Karpas-422 (cell line): ENCODE measurements at regions not wholly inside any gene's neighbourhood (a gene's known extent, or its start where the extent isn't known, plus 50 kb on each side); places are given as distances from the start of the nearest gene placed in this dataset.

Experiments
- DNase-seq: peaks from one replicate; pipeline ENCODE4 v3.0.0-alpha.2; 2015
- H2AFZ ChIP-seq: fragments of 200-600 bp; sonication (generic); 2 replicates; pipeline ENCODE4 v1.6.1; 2014; ENCODE audit warnings: antibody characterized with exemption, low read length, mixed read lengths
- H3K27ac ChIP-seq: fragments of 200-600 bp; sonication (generic); 2 replicates; pipeline ENCODE4 v1.5.1; 2014; ENCODE audit warnings: mild to moderate bottlenecking, low read length, moderate library complexity
- H3K27me3 ChIP-seq: fragments of 200-600 bp; sonication (generic); 2 replicates; pipeline ENCODE4 v1.6.1; 2014; ENCODE audit warnings: low read length, mixed read lengths
- H3K36me3 ChIP-seq: fragments of 200-600 bp; sonication (generic); 2 replicates; pipeline ENCODE4 v1.6.1; 2014; ENCODE audit warnings: low read length, mixed read lengths; ENCODE audit not compliant: insufficient read depth
- H3K4me1 ChIP-seq: fragments of 200-600 bp; sonication (generic); 2 replicates; pipeline ENCODE4 v1.6.1; 2014; ENCODE audit warnings: mild to moderate bottlenecking, low read length, mixed read lengths
- H3K4me2 ChIP-seq: fragments of 200-600 bp; sonication (generic); 2 replicates; pipeline ENCODE4 v1.6.1; 2014; ENCODE audit warnings: low read length, low read depth, mild to moderate bottlenecking; ENCODE audit not compliant: poor library complexity, severe bottlenecking
- H3K4me3 ChIP-seq: fragments of 200-600 bp; sonication (generic); 2 replicates; pipeline ENCODE4 v1.5.1; 2014; ENCODE audit warnings: mild to moderate bottlenecking, antibody characterized with exemption, low read length, mixed read lengths
- H3K79me2 ChIP-seq: fragments of 200-600 bp; sonication (generic); 2 replicates; pipeline ENCODE4 v1.6.1; 2014; ENCODE audit warnings: mild to moderate bottlenecking, low read length, mixed read lengths
- H3K9ac ChIP-seq: fragments of 200-600 bp; sonication (generic); 2 replicates; pipeline ENCODE4 v1.6.0; 2014; ENCODE audit warnings: low read length
- H3K9me2 ChIP-seq: fragments of 200-600 bp; sonication (generic), shearing (Covaris generic); replicated peaks from 2 replicates; pipeline ENCODE4 v1.6.0; 2014; ENCODE audit warnings: mild to moderate bottlenecking, low read length, moderate library complexity; ENCODE audit not compliant: insufficient read depth
- H3K9me3 ChIP-seq: fragments of 300-700, 200-600 bp; sonication (generic); 2 replicates; pipeline ENCODE4 v1.6.1; 2014; ENCODE audit warnings: low read length, mixed read lengths
- H4K20me1 ChIP-seq: fragments of 200-600 bp; sonication (generic); 2 replicates; pipeline ENCODE4 v1.6.1; 2014; ENCODE audit warnings: mild to moderate bottlenecking, antibody characterized with exemption, low read length, low read depth; ENCODE audit not compliant: insufficient read depth

DNA sequence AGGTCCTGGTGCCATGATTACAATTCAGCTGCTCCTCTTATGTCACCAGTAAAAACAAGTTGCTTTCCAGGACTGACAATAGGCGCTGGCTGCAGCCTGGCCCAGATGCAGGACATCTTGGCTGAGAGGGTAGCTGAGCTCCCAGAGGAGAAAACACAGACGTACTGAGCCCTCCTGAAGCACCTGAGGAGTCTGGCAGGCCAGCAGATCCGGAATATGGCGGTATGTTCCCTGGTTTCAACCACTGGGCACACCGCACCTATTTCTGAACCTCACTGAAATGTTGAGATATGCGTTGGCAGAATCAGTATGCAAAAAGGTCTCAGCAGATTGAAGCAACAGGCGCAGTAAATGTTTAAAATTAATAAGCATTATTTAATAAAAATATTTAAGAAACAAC, 73.1 kb upstream of the BZW1 start:
- H3K4me2 ChIP-seq: no peak overlapping the region
- DNase-seq: peak; percentile 31
- no peaks in the 10 kb centered on the region for H3K9me3 ChIP-seq
- no peaks in the 10 kb centered on the region for H3K27me3 ChIP-seq
- H4K20me1 ChIP-seq: no peaks in the 10 kb centered on the region
- no peaks in the 10 kb centered on the region for H3K36me3 ChIP-seq
- no peak overlapping the region for H3K27ac ChIP-seq
- H3K4me1 ChIP-seq: no peaks in the 10 kb centered on the region
- H2AFZ ChIP-seq: no peak overlapping the region
- H3K9ac ChIP-seq: no peak overlapping the region
- H3K4me3 ChIP-seq: no peak overlapping the region
- no peaks in the 10 kb centered on the region for H3K79me2 ChIP-seq
- H3K9me2 ChIP-seq: no peaks in the 10 kb centered on the region

DNA sequence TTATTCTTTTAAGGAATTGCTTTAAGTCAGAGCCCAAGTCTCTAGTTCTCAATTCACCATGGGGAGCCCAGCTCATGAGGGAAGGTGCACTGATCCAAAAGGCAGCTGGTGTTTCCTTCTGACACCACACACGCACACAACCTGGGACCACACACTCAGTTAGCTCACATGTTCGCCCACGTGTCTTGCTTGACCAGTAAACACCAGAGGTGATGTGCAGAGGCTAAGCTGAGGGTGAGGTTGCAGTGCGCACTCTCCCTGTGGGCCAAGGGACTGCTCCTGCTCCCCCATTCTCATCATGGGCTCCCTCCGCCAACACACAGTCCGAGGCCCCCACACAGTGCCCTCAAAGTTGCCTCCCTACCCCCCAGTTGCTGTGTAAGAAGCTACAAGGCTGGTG, 70.8 kb upstream of the BZW1 start:
- Histone ChIP-seq H3K4me1 (no peaks in the 10 kb centered on the region), H3K9me3 (no peaks in the 10 kb centered on the region), H4K20me1 (no peaks in the 10 kb centered on the region), H3K4me3 (no peak overlapping the region), H3K27me3 (no peaks in the 10 kb centered on the region), H3K36me3 (no peaks in the 10 kb centered on the region), H3K9ac (no peak overlapping the region), H3K9me2 (no peaks in the 10 kb centered on the region), H2AFZ (no peak overlapping the region), H3K79me2 (no peaks in the 10 kb centered on the region), H3K27ac (no peak overlapping the region), H3K4me2 (no peak overlapping the region)
- peak; percentile 21 for DNase-seq

DNA sequence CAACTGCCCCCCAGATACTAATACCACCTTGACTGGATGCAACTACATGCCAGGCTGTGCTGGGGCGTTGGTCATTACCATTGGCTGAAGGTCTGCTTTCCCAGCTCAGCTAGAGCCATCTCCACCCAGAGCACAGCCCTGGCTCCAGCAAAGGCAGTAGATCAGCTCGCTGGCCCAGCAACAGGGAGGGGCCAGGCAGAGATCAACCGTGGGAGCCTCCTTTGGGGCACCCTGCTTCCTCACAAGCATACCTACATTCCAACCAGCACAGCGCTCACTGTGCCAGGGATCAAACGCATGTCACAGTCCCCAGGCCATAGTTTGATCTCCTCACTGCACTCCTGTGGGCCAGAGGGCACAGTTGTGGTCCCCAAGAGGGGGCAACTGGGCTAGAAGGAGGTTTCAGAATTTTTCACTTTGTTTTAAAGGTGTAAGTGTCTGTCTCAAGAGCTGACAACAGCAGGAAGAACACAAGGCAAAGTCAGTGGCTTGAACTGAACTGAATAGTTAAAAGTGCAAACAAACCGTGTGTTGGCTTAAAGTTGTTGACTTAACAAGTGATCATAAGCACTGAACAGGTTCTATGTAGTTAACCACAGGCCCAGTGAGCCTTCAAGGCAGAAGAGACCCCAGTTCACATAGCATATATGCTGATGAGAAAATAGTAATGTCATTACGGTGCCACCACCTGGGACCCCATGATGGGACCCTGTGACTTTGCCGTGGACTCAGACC, 70.1 kb upstream of the BZW1 start:
- Histone ChIP-seq H3K9ac (no peak overlapping the region), H3K4me1 (no peaks in the 10 kb centered on the region), H3K4me2 (no peak overlapping the region), H3K79me2 (no peaks in the 10 kb centered on the region), H4K20me1 (no peaks in the 10 kb centered on the region), H3K4me3 (no peak overlapping the region), H3K27me3 (no peaks in the 10 kb centered on the region), H3K9me2 (no peaks in the 10 kb centered on the region), H2AFZ (no peak overlapping the region), H3K27ac (no peak overlapping the region), H3K36me3 (no peaks in the 10 kb centered on the region), H3K9me3 (no peaks in the 10 kb centered on the region)
- peak; percentile 32 for DNase-seq

DNA sequence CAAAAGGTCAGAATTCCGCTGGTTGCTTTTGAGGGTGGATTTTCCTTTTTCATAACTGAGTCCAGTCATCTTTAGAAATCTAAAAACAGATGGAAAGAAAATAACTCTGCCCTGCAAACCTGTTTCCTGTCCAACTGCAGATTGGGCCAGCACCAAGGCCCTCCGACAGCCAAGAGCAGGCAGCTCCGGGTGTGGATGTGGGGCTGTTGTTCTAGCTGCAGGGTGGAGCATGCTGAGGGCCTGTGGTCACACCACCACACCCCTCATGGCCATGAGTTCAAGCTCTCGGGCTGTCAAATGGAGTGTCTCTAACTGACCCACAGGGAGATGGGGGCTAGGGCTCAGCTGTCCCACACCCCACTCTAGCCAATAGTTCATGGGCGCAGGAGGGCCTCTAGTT, 69.3 kb upstream of the BZW1 start:
- H3K9ac ChIP-seq: no peak overlapping the region
- peak; percentile 32 for DNase-seq
- H3K4me2 ChIP-seq: no peak overlapping the region

DNA sequence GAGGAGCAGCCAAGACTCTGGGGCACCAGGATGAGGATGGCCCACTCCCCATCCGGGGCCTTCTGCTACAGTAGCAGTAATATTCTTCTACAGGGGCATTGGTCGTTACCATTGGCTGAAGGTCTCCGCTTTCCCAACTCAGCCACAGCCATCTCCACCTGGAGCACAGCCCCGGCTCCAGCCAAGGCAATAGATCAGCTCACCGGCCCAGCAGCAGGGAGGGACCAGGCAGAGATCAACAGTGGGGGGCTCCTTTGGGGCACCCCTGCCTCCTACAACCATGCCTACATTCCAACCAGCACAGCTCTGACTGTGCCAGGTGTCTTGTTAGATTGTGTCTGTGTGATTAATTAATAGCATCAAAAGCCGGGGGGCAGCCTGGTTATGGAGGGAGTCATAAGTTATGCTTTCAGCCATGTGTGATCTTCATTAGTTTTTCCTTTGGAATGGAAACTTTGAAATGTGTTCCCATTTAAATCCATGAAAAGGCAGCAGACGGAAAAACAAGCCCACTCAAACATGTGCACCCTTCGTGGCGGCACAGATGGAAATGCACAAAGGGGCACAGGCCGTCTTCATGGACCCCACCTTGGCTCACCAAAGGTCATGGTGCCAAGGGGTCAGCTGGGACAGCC, 68.6 kb upstream of the BZW1 start:
- Histone ChIP-seq H3K9me3 (no peaks in the 10 kb centered on the region), H3K27me3 (no peaks in the 10 kb centered on the region), H3K9me2 (no peaks in the 10 kb centered on the region), H3K4me3 (no peak overlapping the region), H3K4me2 (no peak overlapping the region), H3K27ac (no peak overlapping the region), H3K79me2 (no peaks in the 10 kb centered on the region), H3K4me1 (no peaks in the 10 kb centered on the region), H4K20me1 (no peaks in the 10 kb centered on the region), H3K36me3 (no peaks in the 10 kb centered on the region), H3K9ac (no peak overlapping the region), H2AFZ (no peak overlapping the region)
- peak; percentile 21 for DNase-seq

More for the DNA sequence above, 69.3 kb upstream of the BZW1 start:
- no peak overlapping the region for H3K4me3 ChIP-seq
- no peaks in the 10 kb centered on the region for H3K27me3 ChIP-seq
- H3K36me3 ChIP-seq: no peaks in the 10 kb centered on the region
- H3K9me3 ChIP-seq: no peaks in the 10 kb centered on the region
- no peak overlapping the region for H3K27ac ChIP-seq
- no peak overlapping the region for H2AFZ ChIP-seq
- H3K79me2 ChIP-seq: no peaks in the 10 kb centered on the region
- no peaks in the 10 kb centered on the region for H3K4me1 ChIP-seq
- H3K9me2 ChIP-seq: no peaks in the 10 kb centered on the region
- no peaks in the 10 kb centered on the region for H4K20me1 ChIP-seq

DNA sequence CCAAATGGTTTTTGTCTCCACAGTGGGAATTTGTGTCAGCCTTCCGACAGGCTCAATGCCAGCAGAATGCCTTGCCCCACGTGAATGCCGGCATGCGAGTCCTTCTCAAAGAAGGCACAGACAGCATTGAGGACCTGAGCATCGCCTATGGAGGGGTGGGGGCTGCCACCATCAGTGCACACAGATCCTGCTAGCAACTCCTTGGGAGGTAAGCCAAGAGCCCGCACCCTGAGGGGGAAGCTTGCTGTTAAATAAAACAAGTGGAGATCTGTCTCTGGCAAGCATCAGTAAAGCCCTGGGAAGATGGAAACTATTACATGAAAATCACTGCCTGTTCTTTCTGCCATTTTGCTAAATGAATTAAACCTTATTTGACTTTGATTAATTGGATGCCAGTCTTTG, 67.5 kb upstream of the BZW1 start:
- Histone ChIP-seq H3K9ac (no peak overlapping the region), H3K4me1 (no peaks in the 10 kb centered on the region), H3K9me2 (no peaks in the 10 kb centered on the region), H4K20me1 (no peaks in the 10 kb centered on the region), H3K27me3 (no peaks in the 10 kb centered on the region), H3K4me2 (no peak overlapping the region), H3K79me2 (no peaks in the 10 kb centered on the region), H3K27ac (no peak overlapping the region), H3K9me3 (no peaks in the 10 kb centered on the region), H2AFZ (no peak overlapping the region), H3K4me3 (no peak overlapping the region), H3K36me3 (no peaks in the 10 kb centered on the region)
- no peak for DNase-seq

DNA sequence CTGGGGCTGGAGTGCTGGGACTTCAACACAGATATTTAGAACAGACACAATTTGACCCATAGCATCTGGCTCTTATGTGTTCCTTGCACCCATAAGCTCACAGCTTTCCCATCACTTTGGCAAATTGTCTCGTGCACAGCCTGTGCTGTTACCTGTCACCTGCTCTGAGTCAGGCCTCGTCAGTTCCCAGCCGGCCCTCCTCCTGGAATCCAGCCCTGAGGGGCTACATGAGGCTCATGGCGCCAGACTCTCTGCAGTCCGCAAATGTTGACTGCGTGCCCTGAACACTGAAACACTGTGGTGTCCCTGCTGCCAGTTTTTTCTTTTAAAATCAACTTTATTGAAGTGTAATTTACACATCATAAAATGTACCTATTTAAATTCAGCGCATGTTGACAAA, 65.4 kb upstream of the BZW1 start:
- Histone ChIP-seq H3K9me2 (no peaks in the 10 kb centered on the region), H3K27ac (no peak overlapping the region), H3K36me3 (no peaks in the 10 kb centered on the region), H3K4me2 (no peak overlapping the region), H3K79me2 (no peaks in the 10 kb centered on the region), H3K9me3 (no peaks in the 10 kb centered on the region), H3K4me3 (no peak overlapping the region), H3K27me3 (no peaks in the 10 kb centered on the region), H3K9ac (no peak overlapping the region), H4K20me1 (no peaks in the 10 kb centered on the region), H2AFZ (no peak overlapping the region), H3K4me1 (no peaks in the 10 kb centered on the region)
- DNase-seq: peak; percentile 20

DNA sequence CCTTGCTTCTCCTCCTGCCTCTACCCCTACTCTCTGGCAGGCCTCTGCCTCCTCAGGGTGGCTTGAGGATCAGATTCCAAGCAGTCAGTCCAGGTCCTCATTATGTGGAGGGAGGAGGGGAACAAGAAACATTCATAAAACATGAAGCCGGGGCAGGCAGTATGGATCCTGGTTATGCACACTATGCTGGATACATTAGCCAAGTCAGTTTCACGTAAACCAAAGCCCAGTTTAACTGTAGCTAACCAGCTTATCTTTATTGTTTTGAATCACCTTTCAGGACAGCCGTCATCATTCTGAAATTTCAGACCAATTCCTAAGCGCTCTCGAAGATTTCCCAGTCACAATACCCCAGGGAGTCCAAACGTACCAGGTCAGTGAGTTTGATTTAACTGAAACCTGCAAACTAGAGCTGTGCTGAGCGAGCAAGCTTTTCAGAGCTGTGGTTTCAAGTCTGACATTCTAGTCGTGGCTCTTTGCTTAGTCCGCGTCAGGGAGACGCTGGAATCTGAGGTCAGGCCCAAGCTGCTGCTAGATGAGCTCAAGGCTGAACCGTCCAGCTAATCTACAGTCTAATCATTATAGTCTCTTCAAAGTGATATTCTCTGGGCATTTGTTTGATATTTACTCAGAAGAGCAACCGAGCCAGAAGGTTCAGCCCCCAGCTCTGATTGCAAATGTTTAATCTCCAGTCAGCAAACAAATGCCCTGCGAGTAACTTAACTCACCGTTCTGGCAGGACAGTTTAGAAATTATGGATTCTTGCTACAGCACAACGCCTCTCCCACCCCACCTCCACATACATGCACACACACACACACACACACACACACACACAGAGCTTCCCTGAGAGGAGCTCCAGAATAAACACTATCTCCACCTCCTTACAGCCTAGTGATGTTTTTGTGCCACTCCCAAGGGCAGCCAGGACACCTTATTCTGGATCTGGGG, 63.8 kb upstream of the BZW1 start:
- DNase-seq: no peak
- no peak overlapping the region for H3K4me3 ChIP-seq
- H3K27me3 ChIP-seq: no peaks in the 10 kb centered on the region
- no peaks in the 10 kb centered on the region for H3K36me3 ChIP-seq
- H3K9me2 ChIP-seq: no peaks in the 10 kb centered on the region
- no peak overlapping the region for H3K4me2 ChIP-seq
- H3K9ac ChIP-seq: no peak overlapping the region
- H3K27ac ChIP-seq: no peak overlapping the region
- H3K9me3 ChIP-seq: no peaks in the 10 kb centered on the region
- H4K20me1 ChIP-seq: no peaks in the 10 kb centered on the region
- no peaks in the 10 kb centered on the region for H3K79me2 ChIP-seq
- no peak overlapping the region for H2AFZ ChIP-seq
- no peaks in the 10 kb centered on the region for H3K4me1 ChIP-seq
